H9 (cell line): ENCODE measurements at regions not wholly inside any gene's neighbourhood (a gene's known extent, or its start where the extent isn't known, plus 50 kb on each side); places are given as distances from the start of the nearest gene placed in this dataset.

Experiments used
- DNase-seq: peaks from one replicate; pipeline ENCODE4 v3.0.0-alpha.2; 2017
- H2AFZ ChIP-seq: one replicate; pipeline ENCODE4 v1.6.1; 2013; ENCODE audit warnings: mild to moderate bottlenecking, low read length, control low read depth, moderate library complexity
- H2AK5ac ChIP-seq: 2 replicates; pipeline ENCODE4 v1.6.1; 2013; ENCODE audit warnings: low read length, control low read depth, mixed read lengths; ENCODE audit not compliant: insufficient read length
- H2BK120ac ChIP-seq: one replicate; pipeline ENCODE4 v1.6.1; 2013; ENCODE audit warnings: low read depth, mild to moderate bottlenecking, low read length, control low read depth, inconsistent platforms; ENCODE audit not compliant: poor library complexity, severe bottlenecking
- H2BK12ac ChIP-seq: 2 replicates; pipeline ENCODE4 v1.6.1; 2013; ENCODE audit warnings: low read length, control low read depth, mixed read lengths, low read depth; ENCODE audit not compliant: insufficient read length
- H2BK15ac ChIP-seq: 2 replicates; pipeline ENCODE4 v1.6.1; 2013; ENCODE audit warnings: low read depth, low read length, control low read depth
- H2BK20ac ChIP-seq: one replicate; pipeline ENCODE4 v1.6.1; 2013; ENCODE audit warnings: low read depth, mild to moderate bottlenecking, low read length, control low read depth, inconsistent platforms; ENCODE audit not compliant: poor library complexity, severe bottlenecking
- H2BK5ac ChIP-seq: 2 replicates; pipeline ENCODE4 v1.6.1; 2013; ENCODE audit warnings: low read length, control low read depth, mixed read lengths; ENCODE audit not compliant: insufficient read length
- H3K14ac ChIP-seq: 2 replicates; pipeline ENCODE4 v1.6.1; 2013; ENCODE audit warnings: low read length, control low read depth; ENCODE audit not compliant: insufficient read depth
- H3K18ac ChIP-seq: 2 replicates; pipeline ENCODE4 v1.6.1; 2013; ENCODE audit warnings: low read depth, mild to moderate bottlenecking, mixed read lengths, low read length, control low read depth; ENCODE audit not compliant: insufficient read length
- H3K23ac ChIP-seq: 2 replicates; pipeline ENCODE4 v1.6.1; 2013; ENCODE audit warnings: low read length, control low read depth, mixed read lengths, low read depth; ENCODE audit not compliant: insufficient read length
- H3K23me2 ChIP-seq: 2 replicates; pipeline ENCODE4 v1.6.1; 2013; ENCODE audit warnings: low read depth, mild to moderate bottlenecking, mixed read lengths, low read length, control low read depth; ENCODE audit not compliant: insufficient read length, poor library complexity, severe bottlenecking
- H3K27ac ChIP-seq: 2 replicates; pipeline ENCODE4 v1.5.1; 2013; ENCODE audit warnings: low read length, control low read depth, mixed read lengths, low read depth; ENCODE audit not compliant: insufficient read length
- H3K27me3 ChIP-seq: 2 replicates; pipeline ENCODE4 v1.6.1; 2013; ENCODE audit warnings: low read length, control low read depth, inconsistent platforms; ENCODE audit not compliant: insufficient read depth
- H3K4ac ChIP-seq: 2 replicates; pipeline ENCODE4 v1.6.1; 2013; ENCODE audit warnings: low read depth, mild to moderate bottlenecking, control low read depth, inconsistent platforms, low read length, moderate library complexity
- H3K4me1 ChIP-seq: 2 replicates; pipeline ENCODE4 v1.6.1; 2013; ENCODE audit warnings: low read length, control low read depth, inconsistent platforms; ENCODE audit not compliant: insufficient read depth
- H3K4me2 ChIP-seq: 2 replicates; pipeline ENCODE4 v1.6.1; 2013; ENCODE audit warnings: low read length, control low read depth, mixed read lengths; ENCODE audit not compliant: insufficient read length, insufficient read depth
- H3K56ac ChIP-seq: 2 replicates; pipeline ENCODE4 v1.6.1; 2013; ENCODE audit warnings: low read depth, mild to moderate bottlenecking, mixed read lengths, low read length, control low read depth; ENCODE audit not compliant: insufficient read length
- H3K79me1 ChIP-seq: 2 replicates; pipeline ENCODE4 v1.6.1; 2013; ENCODE audit warnings: low read depth, mild to moderate bottlenecking, moderate library complexity, low read length, control low read depth, inconsistent platforms; ENCODE audit not compliant: insufficient read depth, poor library complexity, severe bottlenecking
- H3K79me2 ChIP-seq: 2 replicates; pipeline ENCODE4 v1.6.1; 2013; ENCODE audit warnings: low read length, control low read depth, inconsistent platforms; ENCODE audit not compliant: insufficient read depth
- H3K9ac ChIP-seq: 2 replicates; pipeline ENCODE4 v1.6.1; 2013; ENCODE audit warnings: low read length, control low read depth, mixed read lengths; ENCODE audit not compliant: insufficient read length; ENCODE audit errors: extremely low read depth
- H3K9me3 ChIP-seq: one replicate; pipeline ENCODE4 v1.6.1; 2013; ENCODE audit warnings: low read depth, low read length, inconsistent platforms; ENCODE audit not compliant: control insufficient read depth
- H3T11ph ChIP-seq: one replicate; pipeline ENCODE4 v1.6.1; 2013; ENCODE audit warnings: mild to moderate bottlenecking, low read length, control low read depth, inconsistent platforms
- H4K20me1 ChIP-seq: one replicate; pipeline ENCODE4 v1.6.1; 2013; ENCODE audit not compliant: control insufficient read depth, insufficient read length, insufficient read depth
- H4K5ac ChIP-seq: 2 replicates; pipeline ENCODE4 v1.6.1; 2013; ENCODE audit warnings: low read depth, mild to moderate bottlenecking, mixed read lengths, low read length, control low read depth; ENCODE audit not compliant: insufficient read length
- H4K8ac ChIP-seq: replicated peaks from 2 replicates; pipeline ENCODE4 v1.6.1; 2013; ENCODE audit warnings: low read length, control low read depth, mixed read lengths, low read depth; ENCODE audit not compliant: insufficient read length
- H4K91ac ChIP-seq: 2 replicates; pipeline ENCODE4 v1.6.1; 2013; ENCODE audit warnings: low read depth, mild to moderate bottlenecking, moderate library complexity, mixed read lengths, low read length, control low read depth; ENCODE audit not compliant: insufficient read length
- H3K27ac Mint-ChIP-seq, 3 experiments: 2 replicates in 2 of 3; 3 replicates in 1 of 3; pipeline ENCODE4 v1.8.0; 2020 to 2021; ENCODE audit warnings: mixed read lengths in 3 of 3, mild to moderate bottlenecking in 1 of 3, moderate library complexity in 1 of 3
- H3K27me3 Mint-ChIP-seq: 2 replicates; pipeline ENCODE4 v1.8.0; 2021; ENCODE audit warnings: low read depth, mild to moderate bottlenecking, moderate library complexity, mixed read lengths
- H3K36me3 Mint-ChIP-seq, 3 experiments: 2 replicates in 2 of 3; 3 replicates in 1 of 3; pipeline ENCODE4 v1.8.0; 2020 to 2021; ENCODE audit warnings: low read depth in 3 of 3, mixed read lengths in 3 of 3; ENCODE audit not compliant: insufficient read depth in 1 of 3
- H3K4me1 Mint-ChIP-seq, 2 experiments: 2 replicates each; pipeline ENCODE4 v1.8.0; 2020; ENCODE audit warnings: mixed read lengths in 2 of 2
- H3K4me3 Mint-ChIP-seq, 2 experiments: 2 replicates in 1 of 2; 3 replicates in 1 of 2; pipeline ENCODE4 v1.8.0; 2020 to 2021; ENCODE audit warnings: mild to moderate bottlenecking in 2 of 2, mixed read lengths in 2 of 2, moderate library complexity in 1 of 2
- H3K9me3 Mint-ChIP-seq, 2 experiments: 2 replicates in 1 of 2; 3 replicates in 1 of 2; pipeline ENCODE4 v1.8.0; 2020; ENCODE audit warnings: mild to moderate bottlenecking in 2 of 2, mixed read lengths in 2 of 2, moderate library complexity in 1 of 2
- CTCF ChIP-seq: fragments of 200-600 bp; sonication (generic); conservative IDR thresholded peaks from 3 replicates; pipeline ENCODE4 v1.8.0; 2021; ENCODE audit warnings: antibody characterized with exemption, mild to moderate bottlenecking
- WGBS: extraction: QIAGEN DNeasy Blood & Tissue Kit; methylation state at CpG from one replicate; pipeline ENCODE4 v1.1.7; 2013; ENCODE audit warnings: missing lambda C conversion rate, low lambda C conversion rate, mixed read lengths; ENCODE audit not compliant: insufficient read length; ENCODE audit errors: extremely low coverage; 5-methylcytosine and 5-hydroxymethylcytosine counted together

- no peaks in the 10 kb centered on the region for H3K4me1 ChIP-seq
- H4K8ac ChIP-seq, result no peak overlapping the region
- no peak overlapping the region for H2BK12ac ChIP-seq
- no CpG with 5 or more reads among the region's 1 CpG for WGBS
- no peak overlapping the region for H3K14ac ChIP-seq
- H2BK20ac ChIP-seq, result no peak overlapping the region
- H3K79me2 ChIP-seq, result no peaks in the 10 kb centered on the region
- no peaks in the 10 kb centered on the region for H4K20me1 ChIP-seq
- H2AK5ac ChIP-seq, result no peak overlapping the region
- H3K36me3 Mint-ChIP-seq, result peaks cover 0 to 9% (median 0%) of the 10 kb centered on the region in 3 experiments; a peak in 2 of 7 replicates
- no peak overlapping the region for H3K4ac ChIP-seq
- H3K4me3 Mint-ChIP-seq, result no peak overlapping the region
- H2AFZ ChIP-seq, result no peak overlapping the region
- no peak overlapping the region for H3K27ac ChIP-seq
- H3K56ac ChIP-seq, result no peak overlapping the region
- no peaks in the 10 kb centered on the region for H3K79me1 ChIP-seq
- no peak overlapping the region for H3T11ph ChIP-seq
- no peaks in the 10 kb centered on the region for H3K23me2 ChIP-seq
- no peak overlapping the region for H3K23ac ChIP-seq
- H3K27me3 Mint-ChIP-seq, result no peaks in the 10 kb centered on the region
- no peak overlapping the region for H3K4me2 ChIP-seq
- no peaks in the 10 kb centered on the region for H3K4me1 Mint-ChIP-seq
- no peak overlapping the region for H3K18ac ChIP-seq
- no peak overlapping the region for H2BK120ac ChIP-seq
- H4K5ac ChIP-seq, result no peak overlapping the region
- H3K9me3 ChIP-seq, result no peaks in the 10 kb centered on the region
- TF ChIP-seq CTCF, result no peak
- H4K91ac ChIP-seq, result no peak overlapping the region
- H3K9me3 Mint-ChIP-seq, result peaks cover 0 to 4% of the 10 kb centered on the region in 2 experiments; a peak in 4 of 5 replicates
- no peak overlapping the region for H2BK15ac ChIP-seq
- no peaks in the 10 kb centered on the region for H3K27me3 ChIP-seq
- no peak for DNase-seq
- no peak overlapping the region for H3K27ac Mint-ChIP-seq
- H3K9ac ChIP-seq, result no peak overlapping the region
- no peak overlapping the region for H2BK5ac ChIP-seq
Observed at GRCh38 chr15:95009635-95010034, 778.3 kb downstream of the MCTP2 start.
